ENCODE measurements at regions not wholly inside any gene's neighbourhood (a gene's known extent, or its start where the extent isn't known, plus 50 kb on each side); places are given as distances from the start of the nearest gene placed in this dataset.
A peak's percentile ranks its signal among the peaks of the same experiment; 100 is the strongest.

GRCh38 chr2:226216575-226216974 is 583.0 kb downstream of the IRS1 start:
- no peak overlapping the region for H2AFZ ChIP-seq (ENCODE audit: low read length, unreplicated experiment)
- H3K36me3 ChIP-seq (ENCODE audit: insufficient read depth, low read length), result no peaks in the 10 kb centered on the region
- H3K27me3 ChIP-seq (ENCODE audit: insufficient read depth, low read length), result no peaks in the 10 kb centered on the region
- H3K4me3 ChIP-seq (ENCODE audit: low read depth, low read length), result no peak overlapping the region
- peaks cover 31% of the 10 kb centered on the region for H3K4me1 ChIP-seq (ENCODE audit: control insufficient read depth, insufficient read depth, low read length, unreplicated experiment)
- no peak overlapping the region for H3K27ac ChIP-seq (ENCODE audit: low read depth, low read length)
- no peaks in the 10 kb centered on the region for H3K79me2 ChIP-seq (ENCODE audit: control insufficient read depth, insufficient read depth, low read length, unreplicated experiment)

GRCh38 chr2:226215902-226216503 is 583.6 kb downstream of the IRS1 start:
- Histone ChIP-seq H3K27ac (ENCODE audit: low read depth, low read length) (peak overlapping the region; percentile 16; the same call in 1 of the 2 replicates), H3K27me3 (ENCODE audit: insufficient read depth, low read length) (no peaks in the 10 kb centered on the region), H3K36me3 (ENCODE audit: insufficient read depth, low read length) (no peaks in the 10 kb centered on the region), H3K4me3 (ENCODE audit: low read depth, low read length) (no peak overlapping the region), H3K4me1 (ENCODE audit: control insufficient read depth, insufficient read depth, low read length, unreplicated experiment) (peaks cover 33% of the 10 kb centered on the region), H2AFZ (ENCODE audit: low read length, unreplicated experiment) (no peak overlapping the region), H3K79me2 (ENCODE audit: control insufficient read depth, insufficient read depth, low read length, unreplicated experiment) (no peaks in the 10 kb centered on the region)

DNA sequence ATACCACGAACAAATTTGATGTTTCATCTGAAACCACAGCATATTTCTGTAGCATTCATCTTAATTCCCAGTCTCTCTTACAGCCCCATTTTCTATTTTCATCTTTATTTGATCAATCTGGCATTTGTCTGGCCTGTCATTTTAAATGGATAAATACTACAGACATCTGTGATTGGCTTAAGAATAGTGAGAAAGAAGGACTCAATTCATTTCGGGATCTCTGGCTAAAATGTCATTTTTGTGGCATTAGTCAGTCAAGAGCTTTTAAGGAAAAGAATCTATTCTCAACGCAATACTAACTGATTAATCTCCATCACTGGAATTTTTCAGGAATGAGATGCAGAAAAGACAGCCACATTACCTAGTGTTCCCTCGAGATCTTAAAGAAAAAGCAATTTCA is 585.9 kb downstream of the IRS1 start:
- H3K4me1 ChIP-seq (ENCODE audit: control insufficient read depth, insufficient read depth, low read length, unreplicated experiment), result peaks cover 48% of the 10 kb centered on the region
- H2AFZ ChIP-seq (ENCODE audit: low read length, unreplicated experiment), result peak overlapping the region; percentile 55
- no peaks in the 10 kb centered on the region for H3K27me3 ChIP-seq (ENCODE audit: insufficient read depth, low read length)
- H3K79me2 ChIP-seq (ENCODE audit: control insufficient read depth, insufficient read depth, low read length, unreplicated experiment), result no peaks in the 10 kb centered on the region
- H3K4me3 ChIP-seq (ENCODE audit: low read depth, low read length), result peak overlapping the region; percentile 37
- no peaks in the 10 kb centered on the region for H3K36me3 ChIP-seq (ENCODE audit: insufficient read depth, low read length)
- peak overlapping the region; percentile 93 for H3K27ac ChIP-seq (ENCODE audit: low read depth, low read length)

DNA sequence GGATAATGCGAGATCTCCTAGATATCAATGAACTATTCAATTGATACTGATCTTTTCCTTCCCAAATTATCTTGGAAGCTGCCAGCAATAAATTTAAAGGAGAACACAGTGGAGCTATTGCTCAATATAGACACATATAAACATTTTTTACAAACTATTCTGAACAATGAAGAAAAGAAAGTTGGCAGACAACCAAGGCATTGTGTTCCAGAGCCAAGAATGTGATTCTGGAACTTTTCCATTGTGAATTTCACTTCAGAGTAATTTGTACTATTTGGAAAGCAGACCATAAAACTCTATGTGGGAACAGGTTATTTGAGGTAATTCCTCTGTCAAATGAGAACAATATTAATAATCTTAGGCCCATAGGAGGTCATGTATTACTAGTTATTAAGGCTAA is 588.2 kb downstream of the IRS1 start:
- H3K4me3 ChIP-seq (ENCODE audit: low read depth, low read length), result peak overlapping the region; percentile 5
- no peaks in the 10 kb centered on the region for H3K36me3 ChIP-seq (ENCODE audit: insufficient read depth, low read length)
- H3K27me3 ChIP-seq (ENCODE audit: insufficient read depth, low read length), result no peaks in the 10 kb centered on the region
- H3K4me1 ChIP-seq (ENCODE audit: control insufficient read depth, insufficient read depth, low read length, unreplicated experiment), result peaks cover 53% of the 10 kb centered on the region
- H3K27ac ChIP-seq (ENCODE audit: low read depth, low read length), result peak overlapping the region; percentile 93
- no peak overlapping the region for H2AFZ ChIP-seq (ENCODE audit: low read length, unreplicated experiment)
- no peaks in the 10 kb centered on the region for H3K79me2 ChIP-seq (ENCODE audit: control insufficient read depth, insufficient read depth, low read length, unreplicated experiment)

DNA sequence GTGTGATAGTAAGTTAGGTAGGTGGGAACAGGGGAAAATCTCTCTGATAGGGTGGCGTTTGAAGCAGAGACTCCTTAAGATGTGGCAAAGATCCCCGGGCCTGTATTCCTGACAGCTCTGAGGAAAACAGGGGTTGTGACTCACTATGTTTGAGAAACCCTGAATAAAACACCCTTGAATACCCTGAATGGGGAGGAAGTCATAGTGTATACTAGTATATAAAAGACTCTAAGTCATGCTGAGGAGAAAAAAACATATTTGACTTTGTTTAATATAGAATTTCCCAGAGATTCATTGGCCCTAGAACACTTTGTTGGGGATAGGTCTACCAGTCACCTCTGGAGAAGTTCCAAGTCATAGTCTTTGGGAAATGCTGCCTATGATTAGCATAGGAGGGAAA is 590.9 kb downstream of the IRS1 start:
- Histone ChIP-seq H3K4me3 (ENCODE audit: low read depth, low read length) (no peak overlapping the region), H3K79me2 (ENCODE audit: control insufficient read depth, insufficient read depth, low read length, unreplicated experiment) (no peaks in the 10 kb centered on the region), H3K4me1 (ENCODE audit: control insufficient read depth, insufficient read depth, low read length, unreplicated experiment) (peaks cover 41% of the 10 kb centered on the region), H3K27me3 (ENCODE audit: insufficient read depth, low read length) (no peaks in the 10 kb centered on the region), H3K36me3 (ENCODE audit: insufficient read depth, low read length) (no peaks in the 10 kb centered on the region), H2AFZ (ENCODE audit: low read length, unreplicated experiment) (peak overlapping the region; percentile 66), H3K27ac (ENCODE audit: low read depth, low read length) (peak overlapping the region; percentile 35)

DNA sequence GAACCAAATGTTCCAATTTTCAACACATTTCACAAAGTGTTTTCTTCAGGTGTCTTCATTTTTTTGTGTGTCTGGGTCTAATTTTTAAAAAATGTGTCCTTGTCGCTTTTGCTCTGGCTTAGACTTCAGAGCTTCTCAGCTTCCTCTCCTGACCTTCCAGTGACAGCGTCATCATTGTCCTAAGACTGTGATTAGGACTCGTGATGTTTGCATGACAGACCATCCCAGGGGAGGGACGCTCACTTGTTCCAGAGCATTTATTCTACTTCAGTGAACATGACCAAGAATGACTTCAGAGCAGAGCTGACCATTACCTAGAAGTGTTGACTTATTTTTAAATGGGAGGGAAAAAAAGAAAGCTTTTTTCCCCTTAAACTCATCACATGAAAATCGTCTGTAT is 591.9 kb downstream of the IRS1 start:
- no peak overlapping the region for H2AFZ ChIP-seq (ENCODE audit: low read length, unreplicated experiment)
- peaks cover 31% of the 10 kb centered on the region for H3K4me1 ChIP-seq (ENCODE audit: control insufficient read depth, insufficient read depth, low read length, unreplicated experiment)
- H3K27me3 ChIP-seq (ENCODE audit: insufficient read depth, low read length), result no peaks in the 10 kb centered on the region

GRCh38 chr2:226199555-226199954 is 600.1 kb downstream of the IRS1 start:
- H3K79me2 ChIP-seq (ENCODE audit: control insufficient read depth, insufficient read depth, low read length, unreplicated experiment), result no peaks in the 10 kb centered on the region
- peaks cover 7% of the 10 kb centered on the region for H3K4me1 ChIP-seq (ENCODE audit: control insufficient read depth, insufficient read depth, low read length, unreplicated experiment)
- no peak overlapping the region for H2AFZ ChIP-seq (ENCODE audit: low read length, unreplicated experiment)
- no peaks in the 10 kb centered on the region for H3K27me3 ChIP-seq (ENCODE audit: insufficient read depth, low read length)
- H3K4me3 ChIP-seq (ENCODE audit: low read depth, low read length), result no peak overlapping the region
- no peak overlapping the region for H3K27ac ChIP-seq (ENCODE audit: low read depth, low read length)
- H3K36me3 ChIP-seq (ENCODE audit: insufficient read depth, low read length), result no peaks in the 10 kb centered on the region

More for the DNA sequence above, 591.9 kb downstream of the IRS1 start:
- H3K27ac ChIP-seq (ENCODE audit: low read depth, low read length), result no peak overlapping the region
- H3K4me3 ChIP-seq (ENCODE audit: low read depth, low read length), result no peak overlapping the region
- no peaks in the 10 kb centered on the region for H3K36me3 ChIP-seq (ENCODE audit: insufficient read depth, low read length)
- H3K79me2 ChIP-seq (ENCODE audit: control insufficient read depth, insufficient read depth, low read length, unreplicated experiment), result no peaks in the 10 kb centered on the region

DNA sequence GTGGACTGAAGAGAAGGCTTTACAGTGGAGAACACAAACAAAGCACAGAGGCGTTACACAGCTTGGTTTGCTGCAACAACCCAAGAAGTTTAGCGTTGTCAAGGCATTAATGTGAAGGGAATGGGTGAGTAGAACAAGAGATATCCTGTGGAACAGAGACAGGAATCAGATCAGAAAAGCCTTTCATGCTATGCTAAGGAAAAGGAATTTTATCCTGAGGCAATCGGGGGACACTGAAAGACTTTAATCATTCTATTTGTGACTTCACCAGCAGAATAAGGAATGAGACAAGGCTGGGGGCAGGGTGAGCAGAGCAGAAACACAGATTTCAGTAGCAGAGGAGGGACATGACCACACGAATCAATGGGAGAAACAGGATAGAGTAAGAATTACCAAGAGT is 600.7 kb downstream of the IRS1 start:
- H3K27me3 ChIP-seq (ENCODE audit: insufficient read depth, low read length), result no peaks in the 10 kb centered on the region
- no peak overlapping the region for H3K27ac ChIP-seq (ENCODE audit: low read depth, low read length)
- no peak overlapping the region for H3K4me3 ChIP-seq (ENCODE audit: low read depth, low read length)
- H3K79me2 ChIP-seq (ENCODE audit: control insufficient read depth, insufficient read depth, low read length, unreplicated experiment), result no peaks in the 10 kb centered on the region
- H3K36me3 ChIP-seq (ENCODE audit: insufficient read depth, low read length), result no peaks in the 10 kb centered on the region
- peaks cover 7% of the 10 kb centered on the region for H3K4me1 ChIP-seq (ENCODE audit: control insufficient read depth, insufficient read depth, low read length, unreplicated experiment)
- no peak overlapping the region for H2AFZ ChIP-seq (ENCODE audit: low read length, unreplicated experiment)

DNA sequence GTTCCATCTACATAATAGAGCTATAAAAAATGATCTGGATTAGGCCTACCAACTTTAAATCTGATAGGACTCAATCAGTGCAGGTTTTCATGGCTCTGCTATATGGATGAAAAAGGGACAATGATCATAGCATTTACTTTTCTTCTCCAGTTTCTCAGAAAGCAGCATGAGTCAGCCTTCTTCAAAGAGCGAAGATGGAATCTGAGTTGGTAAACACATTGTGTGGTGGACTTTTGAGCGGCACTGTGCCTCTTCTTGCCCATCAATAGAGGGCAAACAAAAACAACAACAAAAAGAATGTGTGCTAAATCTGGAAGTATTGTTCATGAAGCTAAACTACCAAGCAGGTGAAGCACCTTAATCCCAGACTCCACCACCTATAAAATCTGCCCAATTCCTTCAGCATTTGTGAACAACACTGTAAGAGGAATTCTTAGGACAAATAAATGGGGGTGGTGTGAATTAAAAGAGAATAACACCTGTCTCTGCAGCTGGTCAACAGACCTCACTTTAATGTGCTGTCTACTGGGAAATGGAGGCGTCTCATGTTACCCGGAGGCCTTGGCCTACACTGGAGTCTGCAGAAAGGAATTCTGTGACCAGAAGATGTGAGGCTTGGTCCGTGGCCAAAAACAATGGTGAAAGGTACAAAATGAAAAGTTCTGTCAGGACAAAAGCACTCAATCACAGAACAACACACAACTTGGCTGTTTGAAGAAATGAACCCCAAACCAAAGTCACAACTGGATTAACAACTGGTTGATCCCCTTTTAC is 609.0 kb downstream of the IRS1 start:
- peaks cover 28% of the 10 kb centered on the region for H3K4me1 ChIP-seq (ENCODE audit: control insufficient read depth, insufficient read depth, low read length, unreplicated experiment)

GRCh38 chr2:226189061-226189460 is 610.6 kb downstream of the IRS1 start:
- Histone ChIP-seq H3K27me3 (ENCODE audit: insufficient read depth, low read length) (no peaks in the 10 kb centered on the region), H3K4me1 (ENCODE audit: control insufficient read depth, insufficient read depth, low read length, unreplicated experiment) (peaks cover 42% of the 10 kb centered on the region), H3K79me2 (ENCODE audit: control insufficient read depth, insufficient read depth, low read length, unreplicated experiment) (no peaks in the 10 kb centered on the region), H2AFZ (ENCODE audit: low read length, unreplicated experiment) (no peak overlapping the region), H3K4me3 (ENCODE audit: low read depth, low read length) (no peak overlapping the region), H3K36me3 (ENCODE audit: insufficient read depth, low read length) (no peaks in the 10 kb centered on the region), H3K27ac (ENCODE audit: low read depth, low read length) (no peak overlapping the region)

More for the DNA sequence above, 609.0 kb downstream of the IRS1 start:
- H3K79me2 ChIP-seq (ENCODE audit: control insufficient read depth, insufficient read depth, low read length, unreplicated experiment), result no peaks in the 10 kb centered on the region
- no peak overlapping the region for H3K4me3 ChIP-seq (ENCODE audit: low read depth, low read length)
- no peak overlapping the region for H2AFZ ChIP-seq (ENCODE audit: low read length, unreplicated experiment)
- no peak overlapping the region for H3K27ac ChIP-seq (ENCODE audit: low read depth, low read length)
- H3K36me3 ChIP-seq (ENCODE audit: insufficient read depth, low read length), result no peaks in the 10 kb centered on the region
- no peaks in the 10 kb centered on the region for H3K27me3 ChIP-seq (ENCODE audit: insufficient read depth, low read length)

DNA sequence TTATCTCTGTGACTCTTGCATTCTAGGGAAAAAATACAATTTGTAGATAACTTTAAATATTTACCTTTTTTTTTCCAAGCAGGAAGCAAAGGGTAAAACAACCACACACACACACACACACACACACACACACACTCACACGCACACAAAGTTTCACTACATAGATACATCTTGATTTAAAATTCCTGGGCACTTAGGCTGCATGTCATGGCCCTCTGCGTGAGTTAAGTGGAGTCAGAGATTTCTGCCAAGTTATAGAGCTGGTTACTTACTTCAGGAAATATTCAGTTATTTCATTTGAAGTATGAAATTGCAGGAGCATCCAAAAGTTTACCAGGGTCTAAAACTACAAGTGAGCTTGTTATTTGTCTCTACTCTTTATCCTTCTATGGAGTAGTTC is 612.0 kb downstream of the IRS1 start:
- Histone ChIP-seq H3K4me3 (ENCODE audit: low read depth, low read length) (no peak overlapping the region), H3K27ac (ENCODE audit: low read depth, low read length) (peak overlapping the region; percentile 98)

More for the DNA sequence above, 612.0 kb downstream of the IRS1 start:
- no peaks in the 10 kb centered on the region for H3K27me3 ChIP-seq (ENCODE audit: insufficient read depth, low read length)
- H3K4me1 ChIP-seq (ENCODE audit: control insufficient read depth, insufficient read depth, low read length, unreplicated experiment), result peaks cover 54% of the 10 kb centered on the region
- H3K36me3 ChIP-seq (ENCODE audit: insufficient read depth, low read length), result no peaks in the 10 kb centered on the region; the same call in 1 of the 2 replicates
- H2AFZ ChIP-seq (ENCODE audit: low read length, unreplicated experiment), result peak overlapping the region; percentile 6
- peaks cover 3% of the 10 kb centered on the region for H3K79me2 ChIP-seq (ENCODE audit: control insufficient read depth, insufficient read depth, low read length, unreplicated experiment)
